ENCODE measurements at regions not wholly inside any gene's neighbourhood (a gene's known extent, or its start where the extent isn't known, plus 50 kb on each side); places are given as distances from the start of the nearest gene placed in this dataset.

DNA sequence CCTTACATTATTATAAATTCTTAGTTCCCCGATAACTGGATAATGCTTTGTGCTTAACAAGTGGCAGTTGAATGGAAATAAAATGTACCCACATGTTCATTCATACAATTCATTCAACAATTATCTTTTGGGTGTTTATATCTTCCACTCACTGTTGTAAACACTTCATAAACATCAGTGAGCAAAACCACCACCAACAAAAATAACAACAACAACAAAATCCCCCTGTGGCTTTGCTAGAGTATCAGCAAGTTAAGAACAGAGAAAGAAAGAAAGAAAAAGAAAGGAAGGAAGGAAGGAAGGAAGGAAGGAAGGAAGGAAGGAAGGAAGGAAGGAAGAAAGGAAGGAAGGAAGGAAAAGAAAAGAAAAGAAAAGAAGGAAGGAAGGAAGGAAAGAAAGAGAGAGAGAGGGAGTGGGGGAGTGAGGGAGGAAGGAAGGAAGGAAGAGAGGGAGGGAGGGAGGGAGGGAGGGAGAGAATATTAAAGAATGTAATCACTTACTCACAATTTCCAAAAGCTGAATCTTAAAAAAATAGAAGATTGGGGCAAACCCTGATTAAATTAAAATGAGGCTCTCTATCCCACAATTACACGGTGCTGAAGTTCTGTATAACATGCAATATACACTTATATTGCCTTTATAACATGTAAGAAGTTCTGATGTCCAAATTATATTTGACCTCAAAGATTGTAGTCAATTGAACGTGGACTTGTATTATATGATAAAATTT, 2238.8 kb downstream of the LRRC4C start:
- H3K36me3 ChIP-seq, result no peaks in the 10 kb centered on the region
- no peak for DNase-seq
- intact Hi-C loops (cut with micrococcal nuclease), result no loop called here
- H3K27ac ChIP-seq (replicated peaks), result no peak overlapping the region
- peaks cover 4% of the 10 kb centered on the region for H3K9me3 ChIP-seq (replicated peaks)
- H3K4me3 ChIP-seq, result no peak overlapping the region
- H3K27me3 ChIP-seq (ENCODE audit: low read depth), result no peaks in the 10 kb centered on the region
- TF ChIP-seq, protein P1, sequence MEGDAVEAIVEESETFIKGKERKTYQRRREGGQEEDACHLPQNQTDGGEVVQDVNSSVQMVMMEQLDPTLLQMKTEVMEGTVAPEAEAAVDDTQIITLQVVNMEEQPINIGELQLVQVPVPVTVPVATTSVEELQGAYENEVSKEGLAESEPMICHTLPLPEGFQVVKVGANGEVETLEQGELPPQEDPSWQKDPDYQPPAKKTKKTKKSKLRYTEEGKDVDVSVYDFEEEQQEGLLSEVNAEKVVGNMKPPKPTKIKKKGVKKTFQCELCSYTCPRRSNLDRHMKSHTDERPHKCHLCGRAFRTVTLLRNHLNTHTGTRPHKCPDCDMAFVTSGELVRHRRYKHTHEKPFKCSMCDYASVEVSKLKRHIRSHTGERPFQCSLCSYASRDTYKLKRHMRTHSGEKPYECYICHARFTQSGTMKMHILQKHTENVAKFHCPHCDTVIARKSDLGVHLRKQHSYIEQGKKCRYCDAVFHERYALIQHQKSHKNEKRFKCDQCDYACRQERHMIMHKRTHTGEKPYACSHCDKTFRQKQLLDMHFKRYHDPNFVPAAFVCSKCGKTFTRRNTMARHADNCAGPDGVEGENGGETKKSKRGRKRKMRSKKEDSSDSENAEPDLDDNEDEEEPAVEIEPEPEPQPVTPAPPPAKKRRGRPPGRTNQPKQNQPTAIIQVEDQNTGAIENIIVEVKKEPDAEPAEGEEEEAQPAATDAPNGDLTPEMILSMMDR (IDR thresholded peaks at IDR 0.05; ENCODE audit: borderline replicate concordance), result no peak
- no peaks in the 10 kb centered on the region for H3K4me1 ChIP-seq

DNA sequence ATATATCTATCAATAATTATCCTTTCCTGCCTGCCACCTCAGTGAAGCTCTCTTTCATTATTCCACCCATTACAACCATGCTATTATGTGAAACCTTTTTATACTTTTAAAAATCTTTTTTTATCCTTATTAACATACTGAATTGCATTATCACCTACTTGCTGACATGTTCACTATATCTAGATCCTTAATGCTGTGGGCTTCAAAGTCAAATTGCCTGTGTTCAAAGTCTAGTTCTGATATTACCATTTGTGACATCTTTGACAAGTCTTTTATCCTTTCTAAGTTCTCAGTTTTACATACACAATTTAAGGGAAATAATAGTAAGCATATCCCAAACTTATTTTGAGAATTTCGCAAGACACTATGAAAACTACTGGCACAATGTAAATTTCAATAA, 2239.4 kb downstream of the LRRC4C start:
- no peak for DNase-seq
- no peaks in the 10 kb centered on the region for H3K36me3 ChIP-seq

DNA sequence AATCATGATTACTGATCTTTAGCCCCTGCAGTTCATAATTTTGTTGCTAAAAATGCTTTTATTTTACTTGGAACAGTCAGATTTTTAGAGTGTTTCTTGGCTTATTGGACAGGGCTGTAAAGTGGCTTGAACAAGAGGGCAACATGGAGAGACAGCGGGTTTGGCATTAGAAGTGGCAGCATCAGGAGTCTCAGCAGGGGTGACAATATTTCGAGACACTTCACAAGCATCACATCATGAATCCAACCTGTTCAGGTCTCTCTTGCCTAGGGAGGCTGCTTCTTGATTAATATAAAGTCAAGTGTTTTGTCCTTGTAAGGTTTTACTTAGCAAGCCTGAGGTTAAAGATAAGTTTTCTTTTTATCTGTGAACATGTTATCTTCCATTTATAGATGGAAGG, 2249.5 kb downstream of the LRRC4C start:
- no peaks in the 10 kb centered on the region for H3K36me3 ChIP-seq
- no peak overlapping the region for H3K4me3 ChIP-seq
- no peaks in the 10 kb centered on the region for H3K4me1 ChIP-seq
- TF ChIP-seq, protein P1 (IDR thresholded peaks at IDR 0.05; ENCODE audit: borderline replicate concordance), result no peak
- intact Hi-C loops (cut with micrococcal nuclease), result no loop called here
- H3K9me3 ChIP-seq (replicated peaks), result no peaks in the 10 kb centered on the region
- no peak for DNase-seq
- no peak overlapping the region for H3K27ac ChIP-seq (replicated peaks)
- H3K27me3 ChIP-seq (ENCODE audit: low read depth), result no peaks in the 10 kb centered on the region

More for the DNA sequence above, 2239.4 kb downstream of the LRRC4C start:
- no peak overlapping the region for H3K27ac ChIP-seq (replicated peaks)
- TF ChIP-seq, protein P1 (IDR thresholded peaks at IDR 0.05; ENCODE audit: borderline replicate concordance), result no peak
- H3K4me1 ChIP-seq, result no peaks in the 10 kb centered on the region
- no peak overlapping the region for H3K4me3 ChIP-seq
- no peaks in the 10 kb centered on the region for H3K27me3 ChIP-seq (ENCODE audit: low read depth)
- peaks cover 4% of the 10 kb centered on the region for H3K9me3 ChIP-seq (replicated peaks)
- intact Hi-C loops (cut with micrococcal nuclease), result no loop called here

DNA sequence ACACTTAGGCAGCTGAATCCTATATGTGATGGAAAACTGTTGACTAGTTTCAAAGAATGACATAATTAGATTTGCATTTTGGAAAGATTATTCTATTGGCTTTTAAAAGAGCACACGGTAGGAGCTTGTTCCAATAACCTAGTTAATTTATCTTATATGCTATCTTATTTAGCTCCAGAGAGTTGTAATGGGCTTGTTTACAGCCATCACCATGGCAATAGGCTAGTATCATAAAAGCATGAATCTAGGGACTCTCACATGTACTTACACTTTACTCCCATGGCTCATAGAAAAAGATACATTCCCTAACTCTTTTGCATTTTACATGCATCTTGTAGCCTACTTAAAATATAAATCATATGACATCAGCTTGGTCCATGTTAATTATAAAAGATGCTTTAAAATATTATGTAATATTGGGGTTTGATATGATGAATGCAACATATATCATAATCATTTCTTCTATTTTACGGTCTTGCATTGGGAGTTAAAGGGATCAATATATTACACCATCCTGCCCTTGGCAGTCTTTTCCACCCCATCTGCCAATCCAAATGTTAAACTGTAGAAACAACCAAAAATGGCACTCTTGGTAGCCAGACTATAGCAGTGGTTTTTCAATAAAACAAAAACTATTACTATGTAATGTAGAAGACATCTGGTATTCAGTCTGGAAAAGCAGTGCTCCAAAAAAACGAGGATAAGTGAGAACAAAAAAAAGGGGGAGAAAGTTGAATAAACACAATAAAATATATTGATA, 2254.0 kb downstream of the LRRC4C start:
- DNase-seq, result no peak
- intact Hi-C loops (cut with micrococcal nuclease), result no loop called here
- Histone ChIP-seq H3K4me3 (no peak overlapping the region), H3K9me3 (replicated peaks) (no peaks in the 10 kb centered on the region), H3K27me3 (ENCODE audit: low read depth) (no peaks in the 10 kb centered on the region), H3K36me3 (no peaks in the 10 kb centered on the region), H3K27ac (replicated peaks) (no peak overlapping the region), H3K4me1 (no peaks in the 10 kb centered on the region)
- TF ChIP-seq, protein P1 (IDR thresholded peaks at IDR 0.05; ENCODE audit: borderline replicate concordance), result no peak

DNA sequence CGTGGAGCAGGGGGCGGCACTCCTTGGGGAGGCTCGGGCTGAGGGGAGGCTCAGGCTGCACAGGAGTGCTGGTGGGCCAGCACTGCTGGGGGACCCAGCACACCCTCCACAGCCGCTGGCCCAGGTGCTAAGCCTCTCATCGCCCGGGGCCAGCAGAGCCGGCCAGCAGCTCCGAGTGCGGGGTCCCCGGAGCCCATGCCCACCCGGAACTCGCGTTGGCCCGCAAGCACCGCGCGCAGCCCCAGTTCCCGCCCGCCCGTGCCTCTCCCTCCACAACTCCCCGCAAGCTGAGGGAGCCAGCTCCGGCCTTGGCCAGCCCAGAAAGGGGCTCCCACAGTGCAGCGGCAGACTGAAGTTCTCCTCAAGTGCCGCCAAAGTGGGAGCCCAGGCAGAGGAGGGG, 2266.8 kb downstream of the LRRC4C start:
- TF ChIP-seq, protein P1 (IDR thresholded peaks at IDR 0.05; ENCODE audit: borderline replicate concordance), result no peak
- Histone ChIP-seq H3K27me3 (ENCODE audit: low read depth) (no peaks in the 10 kb centered on the region), H3K36me3 (no peaks in the 10 kb centered on the region), H3K9me3 (replicated peaks) (peaks cover 4% of the 10 kb centered on the region), H3K27ac (replicated peaks) (no peak overlapping the region), H3K4me3 (no peak overlapping the region), H3K4me1 (no peaks in the 10 kb centered on the region)
- intact Hi-C loops (cut with micrococcal nuclease), result no loop called here
- DNase-seq, result no peak

All from left ventricle myocardium inferior (tissue), 1 donor.